ENCODE measurements at regions not wholly inside any gene's neighbourhood (a gene's known extent, or its start where the extent isn't known, plus 50 kb on each side); places are given as distances from the start of the nearest gene placed in this dataset.

- TF ChIP-seq CTCF (conservative IDR thresholded peaks at IDR 0.05) = no peak
- no peak overlapping the region for H3K27ac ChIP-seq (ENCODE audit: insufficient read length, low read depth, low read length)
- H3K9ac ChIP-seq (ENCODE audit: extremely low read depth, insufficient read length, low read length) = no peak overlapping the region
- H4K8ac ChIP-seq (replicated peaks; ENCODE audit: insufficient read length, low read depth, low read length) = no peak overlapping the region
- H3K23ac ChIP-seq (ENCODE audit: insufficient read length, low read depth, low read length) = no peak overlapping the region
- no peaks in the 10 kb centered on the region for H3K79me2 ChIP-seq (ENCODE audit: insufficient read depth, low read length)
- no peak overlapping the region for H4K91ac ChIP-seq (ENCODE audit: insufficient read length, low read depth, low read length)
- no peak overlapping the region for H2AFZ ChIP-seq (ENCODE audit: low read length)
- no peaks in the 10 kb centered on the region for H3K23me2 ChIP-seq (ENCODE audit: insufficient read length, low read depth, low read length, poor library complexity, severe bottlenecking)
- no peak overlapping the region for H4K5ac ChIP-seq (ENCODE audit: insufficient read length, low read depth, low read length)
- H2BK120ac ChIP-seq (ENCODE audit: low read depth, low read length, poor library complexity, severe bottlenecking) = no peak overlapping the region
- H4K20me1 ChIP-seq (ENCODE audit: control insufficient read depth, insufficient read depth, insufficient read length) = no peaks in the 10 kb centered on the region
- H3K27me3 ChIP-seq (ENCODE audit: insufficient read depth, low read length) = no peaks in the 10 kb centered on the region
- H3K4me3 Mint-ChIP-seq = no peak overlapping the region
- H3K79me1 ChIP-seq (ENCODE audit: insufficient read depth, low read depth, low read length, poor library complexity, severe bottlenecking) = no peaks in the 10 kb centered on the region
- H3K36me3 Mint-ChIP-seq (ENCODE audit: insufficient read depth in 1 of 3, low read depth in 3 of 3) = no peaks in the 10 kb centered on the region
- no peak overlapping the region for H3K27ac Mint-ChIP-seq
- no peak overlapping the region for H3K14ac ChIP-seq (ENCODE audit: insufficient read depth, low read length)
- H3K18ac ChIP-seq (ENCODE audit: insufficient read length, low read depth, low read length) = no peak overlapping the region
- no peaks in the 10 kb centered on the region for H3K9me3 ChIP-seq (ENCODE audit: control insufficient read depth, low read depth, low read length)
- no peaks in the 10 kb centered on the region; the same call in 1 of the 2 replicates for H3K4me1 ChIP-seq (ENCODE audit: insufficient read depth, low read length)
- no peak overlapping the region for H2BK20ac ChIP-seq (ENCODE audit: low read depth, low read length, poor library complexity, severe bottlenecking)
- H2BK15ac ChIP-seq (ENCODE audit: low read depth, low read length) = no peak overlapping the region
- no peak overlapping the region for H3T11ph ChIP-seq (ENCODE audit: low read length)
- H3K27me3 Mint-ChIP-seq (ENCODE audit: low read depth) = no peaks in the 10 kb centered on the region
- H3K56ac ChIP-seq (ENCODE audit: insufficient read length, low read depth, low read length) = no peak overlapping the region
- no peak overlapping the region for H3K4me2 ChIP-seq (ENCODE audit: insufficient read depth, insufficient read length, low read length)
- no peak overlapping the region for H2AK5ac ChIP-seq (ENCODE audit: insufficient read length, low read length)
- no peak overlapping the region for H2BK12ac ChIP-seq (ENCODE audit: insufficient read length, low read depth, low read length)
- DNase-seq = no peak
- peaks cover 10 to 15% of the 10 kb centered on the region in 2 experiments for H3K4me1 Mint-ChIP-seq
- no peak overlapping the region for H3K4ac ChIP-seq (ENCODE audit: low read depth, low read length)
- no peak overlapping the region for H2BK5ac ChIP-seq (ENCODE audit: insufficient read length, low read length)
- H3K9me3 Mint-ChIP-seq = peaks cover 0 to 9% of the 10 kb centered on the region in 2 experiments; a peak in 2 of 5 replicates
- WGBS (ENCODE audit: extremely low coverage, insufficient read length, low lambda C conversion rate) = no CpG with 5 or more reads among the region's 4 CpGs
These were observed 236.5 kb upstream of the F9 start for GRCh38 chrX:139293991-139294390.
